H1 (cell line): ENCODE measurements at regions not wholly inside any gene's neighbourhood (a gene's known extent, or its start where the extent isn't known, plus 50 kb on each side); places are given as distances from the start of the nearest gene placed in this dataset.

ENCODE experiments used
- BRCA1 ChIP-seq: IDR thresholded peaks from 2 replicates; pipeline ENCODE4 v1.6.1; 2012; ENCODE audit warnings: low read depth, low read length, improper control_type of control experiment
- CBX5 ChIP-seq: fragments of 300-800, 300-1000 bp; sonication (generic); IDR thresholded peaks from 2 replicates; pipeline ENCODE4 v1.7.1; 2016; ENCODE audit warnings: antibody characterized with exemption, low read length, low read depth
- CREB1 ChIP-seq: IDR thresholded peaks from 2 replicates; pipeline ENCODE4 v1.6.1; 2012; ENCODE audit warnings: inconsistent platforms
- MAX ChIP-seq: IDR thresholded peaks from 2 replicates; pipeline ENCODE4 v1.6.1; 2012; ENCODE audit warnings: inconsistent platforms
- TAF7 ChIP-seq: optimal IDR thresholded peaks from 2 replicates; pipeline ENCODE3; 2011; ENCODE audit warnings: low read depth, mild to moderate bottlenecking, inconsistent platforms, low read length, moderate library complexity, borderline replicate concordance
- TF ChIP-seq, protein P1 (sequence below): IDR thresholded peaks from 2 replicates; pipeline ENCODE4 v1.6.1; 2012; ENCODE audit warnings: low read length, inconsistent platforms
- TF ChIP-seq, protein P2 (sequence below): fragments of 300-600 bp; sonication (generic); IDR thresholded peaks from 2 replicates; pipeline ENCODE4 v1.7.1; 2012; ENCODE audit warnings: low read length, moderate library complexity, mild to moderate bottlenecking, inconsistent platforms; ENCODE audit not compliant: insufficient replicate concordance

GRCh38 chr7:153454306-153454705, 597.9 kb upstream of the DPP6 start (continued):
- TF ChIP-seq, protein P1, sequence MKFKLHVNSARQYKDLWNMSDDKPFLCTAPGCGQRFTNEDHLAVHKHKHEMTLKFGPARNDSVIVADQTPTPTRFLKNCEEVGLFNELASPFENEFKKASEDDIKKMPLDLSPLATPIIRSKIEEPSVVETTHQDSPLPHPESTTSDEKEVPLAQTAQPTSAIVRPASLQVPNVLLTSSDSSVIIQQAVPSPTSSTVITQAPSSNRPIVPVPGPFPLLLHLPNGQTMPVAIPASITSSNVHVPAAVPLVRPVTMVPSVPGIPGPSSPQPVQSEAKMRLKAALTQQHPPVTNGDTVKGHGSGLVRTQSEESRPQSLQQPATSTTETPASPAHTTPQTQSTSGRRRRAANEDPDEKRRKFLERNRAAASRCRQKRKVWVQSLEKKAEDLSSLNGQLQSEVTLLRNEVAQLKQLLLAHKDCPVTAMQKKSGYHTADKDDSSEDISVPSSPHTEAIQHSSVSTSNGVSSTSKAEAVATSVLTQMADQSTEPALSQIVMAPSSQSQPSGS: no peak
- TF ChIP-seq CREB1 (no peak), MAX (no peak), TAF7 (no peak), CBX5 (no peak), BRCA1 (no peak)
- TF ChIP-seq, protein P2, sequence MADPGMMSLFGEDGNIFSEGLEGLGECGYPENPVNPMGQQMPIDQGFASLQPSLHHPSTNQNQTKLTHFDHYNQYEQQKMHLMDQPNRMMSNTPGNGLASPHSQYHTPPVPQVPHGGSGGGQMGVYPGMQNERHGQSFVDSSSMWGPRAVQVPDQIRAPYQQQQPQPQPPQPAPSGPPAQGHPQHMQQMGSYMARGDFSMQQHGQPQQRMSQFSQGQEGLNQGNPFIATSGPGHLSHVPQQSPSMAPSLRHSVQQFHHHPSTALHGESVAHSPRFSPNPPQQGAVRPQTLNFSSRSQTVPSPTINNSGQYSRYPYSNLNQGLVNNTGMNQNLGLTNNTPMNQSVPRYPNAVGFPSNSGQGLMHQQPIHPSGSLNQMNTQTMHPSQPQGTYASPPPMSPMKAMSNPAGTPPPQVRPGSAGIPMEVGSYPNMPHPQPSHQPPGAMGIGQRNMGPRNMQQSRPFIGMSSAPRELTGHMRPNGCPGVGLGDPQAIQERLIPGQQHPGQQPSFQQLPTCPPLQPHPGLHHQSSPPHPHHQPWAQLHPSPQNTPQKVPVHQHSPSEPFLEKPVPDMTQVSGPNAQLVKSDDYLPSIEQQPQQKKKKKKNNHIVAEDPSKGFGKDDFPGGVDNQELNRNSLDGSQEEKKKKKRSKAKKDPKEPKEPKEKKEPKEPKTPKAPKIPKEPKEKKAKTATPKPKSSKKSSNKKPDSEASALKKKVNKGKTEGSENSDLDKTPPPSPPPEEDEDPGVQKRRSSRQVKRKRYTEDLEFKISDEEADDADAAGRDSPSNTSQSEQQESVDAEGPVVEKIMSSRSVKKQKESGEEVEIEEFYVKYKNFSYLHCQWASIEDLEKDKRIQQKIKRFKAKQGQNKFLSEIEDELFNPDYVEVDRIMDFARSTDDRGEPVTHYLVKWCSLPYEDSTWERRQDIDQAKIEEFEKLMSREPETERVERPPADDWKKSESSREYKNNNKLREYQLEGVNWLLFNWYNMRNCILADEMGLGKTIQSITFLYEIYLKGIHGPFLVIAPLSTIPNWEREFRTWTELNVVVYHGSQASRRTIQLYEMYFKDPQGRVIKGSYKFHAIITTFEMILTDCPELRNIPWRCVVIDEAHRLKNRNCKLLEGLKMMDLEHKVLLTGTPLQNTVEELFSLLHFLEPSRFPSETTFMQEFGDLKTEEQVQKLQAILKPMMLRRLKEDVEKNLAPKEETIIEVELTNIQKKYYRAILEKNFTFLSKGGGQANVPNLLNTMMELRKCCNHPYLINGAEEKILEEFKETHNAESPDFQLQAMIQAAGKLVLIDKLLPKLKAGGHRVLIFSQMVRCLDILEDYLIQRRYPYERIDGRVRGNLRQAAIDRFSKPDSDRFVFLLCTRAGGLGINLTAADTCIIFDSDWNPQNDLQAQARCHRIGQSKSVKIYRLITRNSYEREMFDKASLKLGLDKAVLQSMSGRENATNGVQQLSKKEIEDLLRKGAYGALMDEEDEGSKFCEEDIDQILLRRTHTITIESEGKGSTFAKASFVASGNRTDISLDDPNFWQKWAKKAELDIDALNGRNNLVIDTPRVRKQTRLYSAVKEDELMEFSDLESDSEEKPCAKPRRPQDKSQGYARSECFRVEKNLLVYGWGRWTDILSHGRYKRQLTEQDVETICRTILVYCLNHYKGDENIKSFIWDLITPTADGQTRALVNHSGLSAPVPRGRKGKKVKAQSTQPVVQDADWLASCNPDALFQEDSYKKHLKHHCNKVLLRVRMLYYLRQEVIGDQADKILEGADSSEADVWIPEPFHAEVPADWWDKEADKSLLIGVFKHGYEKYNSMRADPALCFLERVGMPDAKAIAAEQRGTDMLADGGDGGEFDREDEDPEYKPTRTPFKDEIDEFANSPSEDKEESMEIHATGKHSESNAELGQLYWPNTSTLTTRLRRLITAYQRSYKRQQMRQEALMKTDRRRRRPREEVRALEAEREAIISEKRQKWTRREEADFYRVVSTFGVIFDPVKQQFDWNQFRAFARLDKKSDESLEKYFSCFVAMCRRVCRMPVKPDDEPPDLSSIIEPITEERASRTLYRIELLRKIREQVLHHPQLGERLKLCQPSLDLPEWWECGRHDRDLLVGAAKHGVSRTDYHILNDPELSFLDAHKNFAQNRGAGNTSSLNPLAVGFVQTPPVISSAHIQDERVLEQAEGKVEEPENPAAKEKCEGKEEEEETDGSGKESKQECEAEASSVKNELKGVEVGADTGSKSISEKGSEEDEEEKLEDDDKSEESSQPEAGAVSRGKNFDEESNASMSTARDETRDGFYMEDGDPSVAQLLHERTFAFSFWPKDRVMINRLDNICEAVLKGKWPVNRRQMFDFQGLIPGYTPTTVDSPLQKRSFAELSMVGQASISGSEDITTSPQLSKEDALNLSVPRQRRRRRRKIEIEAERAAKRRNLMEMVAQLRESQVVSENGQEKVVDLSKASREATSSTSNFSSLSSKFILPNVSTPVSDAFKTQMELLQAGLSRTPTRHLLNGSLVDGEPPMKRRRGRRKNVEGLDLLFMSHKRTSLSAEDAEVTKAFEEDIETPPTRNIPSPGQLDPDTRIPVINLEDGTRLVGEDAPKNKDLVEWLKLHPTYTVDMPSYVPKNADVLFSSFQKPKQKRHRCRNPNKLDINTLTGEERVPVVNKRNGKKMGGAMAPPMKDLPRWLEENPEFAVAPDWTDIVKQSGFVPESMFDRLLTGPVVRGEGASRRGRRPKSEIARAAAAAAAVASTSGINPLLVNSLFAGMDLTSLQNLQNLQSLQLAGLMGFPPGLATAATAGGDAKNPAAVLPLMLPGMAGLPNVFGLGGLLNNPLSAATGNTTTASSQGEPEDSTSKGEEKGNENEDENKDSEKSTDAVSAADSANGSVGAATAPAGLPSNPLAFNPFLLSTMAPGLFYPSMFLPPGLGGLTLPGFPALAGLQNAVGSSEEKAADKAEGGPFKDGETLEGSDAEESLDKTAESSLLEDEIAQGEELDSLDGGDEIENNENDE: no peak
